Jurkat, Clone E6-1 (cell line): ENCODE measurements at regions not wholly inside any gene's neighbourhood (a gene's known extent, or its start where the extent isn't known, plus 50 kb on each side); places are given as distances from the start of the nearest gene placed in this dataset.
"Not testable (repeated sequence)": the region's sequence is repeated elsewhere in the genome, so short reads cannot be mapped to it uniquely, and the experiment has no call there.

Source experiments
- DNase-seq: peaks from one replicate; pipeline ENCODE4 v3.0.0-alpha.2; 2011; ENCODE audit warnings: low read depth, low spot score
- H3K4me3 ChIP-seq: 2 replicates; pipeline ENCODE4 v1.5.1; 2011; ENCODE audit warnings: mild to moderate bottlenecking, low read length, control low read depth, moderate library complexity

GRCh38 chr1:234770924-234771540 is 161.1 kb upstream of the IRF2BP2 start:
- no peak for DNase-seq
- H3K4me3 ChIP-seq: no peak overlapping the region

- DNase-seq: no peak
- H3K4me3 ChIP-seq: no peak overlapping the region
Observed at GRCh38 chr1:234769986-234770795, 160.2 kb upstream of the IRF2BP2 start.

- DNase-seq: no peak
- no peak overlapping the region for H3K4me3 ChIP-seq
Observed at GRCh38 chr1:234769284-234769985, 159.5 kb upstream of the IRF2BP2 start.

- DNase-seq: no peak
- no peak overlapping the region for H3K4me3 ChIP-seq
Observed at GRCh38 chr1:234768569-234769283, 158.7 kb upstream of the IRF2BP2 start.

GRCh38 chr1:234768171-234768568 is 158.2 kb upstream of the IRF2BP2 start:
- no peak overlapping the region for H3K4me3 ChIP-seq
- DNase-seq: no peak

GRCh38 chr1:234765672-234766071 is 155.7 kb upstream of the IRF2BP2 start:
- DNase-seq: no peak
- H3K4me3 ChIP-seq: no peak overlapping the region

- H3K4me3 ChIP-seq: no peak overlapping the region
- DNase-seq: no peak
Observed at GRCh38 chr1:234765181-234765580, 155.2 kb upstream of the IRF2BP2 start.

GRCh38 chr1:234763910-234764309 is 153.9 kb upstream of the IRF2BP2 start:
- DNase-seq: no peak
- H3K4me3 ChIP-seq: no peak overlapping the region

GRCh38 chr1:234763367-234763766 is 153.4 kb upstream of the IRF2BP2 start:
- no peak for DNase-seq
- no peak overlapping the region for H3K4me3 ChIP-seq

GRCh38 chr1:234762127-234762526 is 152.1 kb upstream of the IRF2BP2 start:
- DNase-seq, H3K4me3 ChIP-seq: not testable (repeated sequence)

- DNase-seq: no peak
- no peak overlapping the region for H3K4me3 ChIP-seq
Observed at GRCh38 chr1:234760303-234760723, 150.3 kb upstream of the IRF2BP2 start.

- DNase-seq: no peak
- H3K4me3 ChIP-seq: no peak overlapping the region
Observed at GRCh38 chr1:234759888-234760287, 149.9 kb upstream of the IRF2BP2 start.

- no peak overlapping the region for H3K4me3 ChIP-seq
- no peak for DNase-seq
Observed at GRCh38 chr1:234758851-234759250, 148.9 kb upstream of the IRF2BP2 start.

GRCh38 chr1:234756857-234757256 is 146.9 kb upstream of the IRF2BP2 start:
- no peak for DNase-seq
- H3K4me3 ChIP-seq: no peak overlapping the region

GRCh38 chr1:234756066-234756774 is 146.2 kb upstream of the IRF2BP2 start:
- no peak overlapping the region for H3K4me3 ChIP-seq
- no peak for DNase-seq

GRCh38 chr1:234755449-234755863 is 145.5 kb upstream of the IRF2BP2 start:
- no peak overlapping the region for H3K4me3 ChIP-seq
- DNase-seq: no peak

GRCh38 chr1:234753979-234754378 is 144.0 kb upstream of the IRF2BP2 start:
- no peak overlapping the region for H3K4me3 ChIP-seq
- DNase-seq: no peak

GRCh38 chr1:234752927-234753326 is 142.9 kb upstream of the IRF2BP2 start:
- no peak for DNase-seq
- H3K4me3 ChIP-seq: no peak overlapping the region

GRCh38 chr1:234751678-234752077 is 141.7 kb upstream of the IRF2BP2 start:
- DNase-seq: no peak
- no peak overlapping the region for H3K4me3 ChIP-seq
